SK-N-MC (cell line): ENCODE measurements at regions not wholly inside any gene's neighbourhood (a gene's known extent, or its start where the extent isn't known, plus 50 kb on each side); places are given as distances from the start of the nearest gene placed in this dataset.

ENCODE experiments used
- EZH2 ChIP-seq: fragments of 200-600 bp; sonication (generic); IDR thresholded peaks from one replicate; pipeline ENCODE4 v1.6.1; 2017; ENCODE audit warnings: antibody characterized with exemption
- POLR2AphosphoS5 ChIP-seq: IDR thresholded peaks from 2 replicates; pipeline ENCODE4 v1.6.1; 2012; ENCODE audit warnings: mild to moderate bottlenecking, low read depth, low read length, borderline replicate concordance

GRCh38 chr4:174117445-174117844 lies 166.0 kb downstream of the FBXO8 start:
- no peak for TF ChIP-seq EZH2
- no peak for TF ChIP-seq POLR2AphosphoS5
